GM21717 (cell line): ENCODE measurements at regions not wholly inside any gene's neighbourhood (a gene's known extent, or its start where the extent isn't known, plus 50 kb on each side); places are given as distances from the start of the nearest gene placed in this dataset.
"Not testable (repeated sequence)": the region's sequence is repeated elsewhere in the genome, so short reads cannot be mapped to it uniquely, and the experiment has no call there.

Source experiments
- ATAC-seq: cut with Tn5 transposase; IDR thresholded peaks from one replicate; pipeline ENCODE4 v1.9.1; 2021; ENCODE audit warnings: mild to moderate bottlenecking, moderate library complexity; ENCODE audit not compliant: unreplicated experiment

DNA sequence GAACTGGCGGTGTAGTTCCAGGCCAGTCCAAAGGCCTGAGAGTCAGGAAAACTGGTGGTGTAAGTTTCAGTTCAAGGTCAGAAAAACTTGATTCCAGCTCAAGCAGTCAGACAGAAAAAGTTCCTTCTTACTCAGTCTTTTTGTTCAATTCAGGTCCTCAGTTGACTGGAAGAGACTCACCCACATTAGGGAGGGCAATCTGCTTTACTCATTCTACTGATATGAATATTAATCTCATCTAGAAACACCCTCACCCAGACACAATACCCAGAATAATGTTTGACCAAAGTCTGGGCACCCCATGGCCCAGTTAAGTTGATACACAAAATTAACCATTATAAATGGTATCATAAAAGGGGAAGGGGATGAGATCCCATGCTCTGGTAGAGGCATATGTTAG is 50.1 kb upstream of the LTA4H start:
- no peak for ATAC-seq

DNA sequence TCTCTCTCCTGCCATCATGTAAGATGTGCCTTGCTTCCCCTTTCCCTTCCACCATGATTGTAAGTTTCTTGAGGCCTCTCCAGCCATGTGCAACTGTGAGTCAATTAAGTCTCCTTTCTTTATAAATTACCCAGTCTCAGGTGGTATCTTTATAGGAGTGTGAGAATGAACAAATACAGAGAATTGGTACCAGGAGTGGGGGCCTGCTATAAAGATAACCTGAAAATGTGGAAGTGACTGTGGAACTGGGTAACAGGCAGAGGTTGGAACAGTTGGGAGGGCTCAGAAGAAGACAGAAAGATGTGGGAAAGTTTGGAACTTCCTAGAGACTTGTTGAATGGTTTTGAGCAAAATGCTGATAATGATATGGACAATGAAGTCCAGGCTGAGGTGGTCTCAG is 50.8 kb upstream of the LTA4H start:
- not testable (repeated sequence) for ATAC-seq

GRCh38 chr12:96091833-96092232 is 56.4 kb upstream of the LTA4H start:
- no peak for ATAC-seq

DNA sequence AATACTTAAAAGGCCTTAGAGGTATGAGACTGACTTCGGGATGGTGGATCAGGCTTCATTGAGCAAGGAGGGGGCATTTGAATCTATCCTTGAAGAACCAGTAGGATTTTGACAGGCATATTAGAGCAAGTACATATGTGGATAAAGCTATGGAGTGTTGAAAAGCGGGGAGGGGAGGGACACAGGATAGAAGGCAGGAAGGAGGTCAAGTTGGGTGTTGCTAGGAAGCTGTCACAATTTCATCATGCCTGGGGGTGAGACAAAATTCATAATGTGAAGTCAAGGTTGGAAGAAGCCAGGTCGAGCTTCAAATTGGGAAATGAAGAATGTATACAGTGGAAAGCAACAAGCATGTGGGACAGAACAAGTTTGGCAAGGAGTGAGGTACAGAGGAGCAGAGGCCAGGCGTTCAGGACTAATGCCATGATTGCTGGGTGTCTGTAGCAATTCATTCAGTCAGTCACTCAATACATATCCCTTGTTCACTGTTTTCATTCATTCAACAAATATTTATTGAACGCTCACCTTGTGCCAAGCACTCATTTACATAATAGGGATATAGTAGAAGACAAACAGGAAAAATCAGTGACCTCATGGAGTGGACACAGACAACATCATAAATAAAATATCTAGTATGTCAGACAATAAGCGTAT is 58.3 kb upstream of the LTA4H start:
- no peak for ATAC-seq

DNA sequence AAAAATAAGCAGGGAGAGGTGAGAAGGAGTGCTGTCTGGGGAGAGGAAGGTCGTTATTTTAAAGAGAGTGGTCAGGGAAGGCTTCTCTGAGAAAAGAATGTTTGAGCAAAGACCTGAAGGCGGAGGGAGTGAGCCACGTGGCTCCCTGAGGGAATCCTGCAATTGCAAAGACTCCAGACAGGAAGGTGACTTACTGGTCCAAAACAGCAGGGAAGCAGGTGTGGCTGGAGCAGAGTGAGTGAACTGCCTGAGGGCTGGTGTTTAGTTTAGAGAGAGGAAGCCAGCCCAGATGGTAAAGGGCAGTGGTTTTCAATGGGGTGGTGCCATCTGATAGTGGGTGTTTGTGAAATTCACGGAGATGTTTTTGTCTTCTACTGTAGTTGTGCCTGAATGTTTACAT is 58.8 kb upstream of the LTA4H start:
- ATAC-seq = no peak

DNA sequence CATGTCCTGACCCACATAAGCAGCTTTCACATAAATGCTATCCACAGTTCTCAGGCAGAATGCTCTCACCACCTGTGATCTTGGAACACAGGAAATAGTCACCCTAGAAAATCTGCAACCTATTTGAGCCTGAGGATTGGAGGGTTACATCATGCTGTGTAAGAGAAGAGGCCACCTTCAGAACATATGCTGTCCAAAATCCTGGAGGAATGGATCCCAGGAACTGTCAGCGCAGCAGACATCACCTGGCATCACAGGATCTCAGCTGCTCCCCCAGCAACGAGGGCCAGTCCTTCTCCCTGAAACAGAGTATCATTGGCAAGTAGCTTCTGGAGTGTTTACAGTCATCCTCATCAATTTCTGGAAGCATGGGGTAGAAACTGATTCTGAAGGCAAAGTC is 63.2 kb upstream of the LTA4H start:
- no peak for ATAC-seq

GRCh38 chr12:96099421-96099820 is 64.0 kb upstream of the LTA4H start:
- no peak for ATAC-seq

- no peak for ATAC-seq
Observed at GRCh38 chr12:96099986-96100385, 64.6 kb upstream of the LTA4H start.

DNA sequence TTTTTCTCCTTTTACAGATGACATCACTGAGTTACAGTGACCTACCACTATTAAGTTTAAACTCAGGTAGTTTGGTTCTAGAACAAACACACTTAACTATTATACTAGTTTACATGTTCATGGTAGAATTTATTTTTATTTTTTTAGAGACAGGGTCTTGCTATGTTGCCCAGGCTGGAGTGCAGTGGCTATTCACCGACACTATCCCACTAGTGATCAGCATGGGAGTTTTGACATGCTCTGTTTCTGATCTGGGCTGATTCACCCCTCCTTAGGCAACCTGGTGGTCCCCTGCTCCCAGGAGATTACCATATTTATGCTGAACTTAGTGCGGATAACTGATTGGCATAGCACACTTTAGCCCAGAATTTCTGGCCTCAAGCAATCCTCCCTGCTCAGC is 66.4 kb upstream of the LTA4H start:
- no peak for ATAC-seq

DNA sequence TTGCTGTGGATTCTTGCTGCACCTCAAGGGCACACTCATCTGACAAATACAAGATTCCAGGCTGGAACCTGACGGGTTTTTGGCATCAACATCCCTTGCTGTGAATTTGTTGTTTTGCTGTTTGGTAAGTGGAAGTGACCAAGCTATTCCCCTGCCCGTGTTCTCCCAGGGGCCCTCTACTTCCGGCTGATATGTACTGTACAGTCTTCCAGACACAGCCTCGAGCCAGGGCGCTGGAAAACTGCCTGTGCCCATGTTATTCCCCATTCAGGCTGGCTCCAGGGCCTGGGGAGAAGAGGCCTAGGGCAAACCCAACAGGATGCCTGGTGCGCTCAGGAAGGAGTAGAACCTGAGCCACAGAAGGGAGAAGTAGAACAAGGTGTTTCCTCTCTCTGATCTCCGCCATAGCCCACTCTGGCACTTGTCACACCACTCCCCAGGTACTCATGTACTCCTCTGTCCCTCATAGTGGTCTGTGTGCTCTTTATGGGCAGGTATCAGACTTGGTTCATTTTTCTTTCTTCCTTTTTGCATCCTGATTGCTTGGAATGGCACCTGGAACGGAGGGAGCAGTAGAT is 67.8 kb upstream of the LTA4H start:
- ATAC-seq = no peak

- ATAC-seq = no peak
Observed at GRCh38 chr12:96104566-96104965, 69.2 kb upstream of the LTA4H start.

- ATAC-seq = no peak
Observed at GRCh38 chr12:96106137-96106536, 70.8 kb upstream of the LTA4H start.

GRCh38 chr12:96107236-96107635 is 71.8 kb upstream of the LTA4H start:
- no peak for ATAC-seq

- ATAC-seq = no peak
Observed at GRCh38 chr12:96108321-96108720, 72.9 kb upstream of the LTA4H start.

DNA sequence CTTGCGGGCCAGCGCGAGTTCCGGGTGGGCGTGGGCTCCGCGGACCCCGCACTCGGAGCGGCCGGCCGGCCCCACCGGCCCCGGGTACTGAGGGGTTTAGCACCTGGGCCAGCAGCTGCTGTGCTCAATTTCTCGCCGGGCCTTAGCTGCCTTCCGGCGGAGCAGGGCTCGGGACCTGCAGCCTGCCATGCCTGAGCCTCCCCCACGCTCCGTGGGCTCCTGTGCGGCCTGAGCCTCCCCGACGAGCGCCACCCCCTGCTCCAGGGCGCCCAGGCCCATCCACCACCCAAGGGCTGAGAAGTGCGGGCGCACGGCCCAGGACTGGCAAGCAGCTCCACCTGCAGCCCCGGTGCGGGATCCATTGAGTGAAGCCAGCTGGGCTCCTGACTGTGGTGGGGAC is 73.6 kb upstream of the LTA4H start:
- ATAC-seq = not testable (repeated sequence)

DNA sequence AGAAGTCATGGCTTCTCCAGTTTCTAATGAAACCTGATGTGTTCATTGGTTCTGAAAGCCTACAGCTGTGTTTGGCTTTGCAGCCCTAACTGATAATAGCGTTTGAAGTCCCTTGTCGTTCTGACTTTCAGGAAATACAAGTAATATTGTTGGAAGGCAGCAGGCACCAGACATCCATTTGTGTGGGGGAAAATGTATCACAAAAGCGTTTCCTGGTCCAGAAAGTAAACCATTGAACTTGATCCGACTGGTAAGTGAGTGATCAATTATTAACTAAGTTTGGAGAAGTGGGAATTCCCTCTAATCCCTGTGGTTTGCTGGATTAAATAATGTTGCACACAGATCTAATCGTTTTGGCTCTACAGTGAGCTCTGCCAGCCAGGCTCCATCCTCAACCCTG is 77.3 kb upstream of the LTA4H start:
- no peak for ATAC-seq

GRCh38 chr12:96117460-96117859 is 76.7 kb upstream of the ELK3 start:
- no peak for ATAC-seq

DNA sequence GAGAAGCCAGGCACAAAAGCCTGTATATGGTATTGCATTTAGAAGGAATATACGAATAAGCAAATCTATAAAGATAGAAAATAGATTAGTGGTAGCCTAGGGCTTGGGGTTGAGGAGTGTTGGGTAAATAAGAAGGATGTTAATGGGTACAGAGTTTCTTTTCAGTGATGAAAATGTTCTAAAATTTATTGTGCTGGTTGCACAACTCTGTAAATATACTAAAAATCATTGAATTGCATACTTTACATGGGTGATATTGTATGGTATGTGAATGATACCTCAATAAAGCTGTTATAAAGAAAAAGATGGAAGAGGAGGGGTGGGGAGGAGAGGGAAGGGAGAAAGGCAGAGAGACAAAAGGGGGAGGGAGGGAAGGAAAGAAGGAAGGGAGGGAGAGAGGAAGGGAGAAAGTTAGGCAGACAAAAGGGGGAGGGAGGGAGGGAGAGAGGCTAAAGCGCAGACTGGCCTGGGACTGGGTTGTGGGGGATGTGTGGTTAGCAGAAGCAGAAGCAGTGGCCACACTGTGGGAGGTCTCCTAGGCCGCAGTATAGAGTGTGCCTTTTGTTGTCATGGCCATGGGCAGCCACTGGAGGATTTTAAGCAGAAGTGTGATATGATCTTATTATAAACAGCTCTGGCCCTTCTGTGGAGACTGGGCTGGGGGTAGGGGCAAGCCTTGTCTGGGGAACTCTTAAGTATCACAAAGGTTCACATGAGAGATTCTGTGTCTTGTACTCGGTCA is 73.6 kb upstream of the ELK3 start:
- ATAC-seq = peak; percentile 81

DNA sequence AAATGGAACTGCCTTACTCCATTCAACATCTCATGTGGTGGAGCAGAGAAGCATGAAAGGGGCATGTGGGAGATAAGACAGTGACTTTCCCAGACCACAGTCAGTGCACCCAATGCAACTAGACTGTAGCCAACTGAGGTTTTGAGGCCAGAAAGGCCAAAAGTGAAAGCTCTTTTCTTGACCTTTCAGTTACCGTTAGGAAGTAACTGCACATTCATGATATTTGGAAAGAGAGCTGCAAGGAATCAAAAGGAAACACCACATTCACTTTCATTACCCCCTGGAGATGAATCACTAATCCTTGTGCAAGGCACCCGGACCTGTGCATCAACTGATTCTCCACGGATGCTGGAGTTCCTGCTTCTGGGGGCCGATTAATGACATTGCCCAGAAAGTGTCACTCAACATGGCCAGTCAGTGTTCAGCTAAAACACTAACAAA is 72.9 kb upstream of the ELK3 start:
- ATAC-seq = peak; percentile 63

DNA sequence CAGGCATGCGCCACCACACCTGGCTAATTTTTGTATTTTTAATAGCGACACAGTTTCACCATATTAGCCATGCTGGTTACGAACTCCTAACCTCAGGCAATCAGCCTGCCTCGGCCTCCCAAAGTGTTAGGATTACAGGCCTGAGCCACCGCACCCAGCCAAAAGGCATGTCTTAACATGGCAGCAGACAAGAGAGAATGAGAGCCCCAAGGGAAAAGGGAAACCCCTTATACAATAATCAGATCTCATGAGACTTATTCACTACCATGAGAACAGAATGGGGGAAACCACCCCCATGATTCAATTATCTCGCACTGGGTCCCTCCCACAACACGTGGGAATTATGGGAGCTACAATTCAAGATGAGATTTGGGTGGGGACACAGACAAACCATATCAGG is 65.9 kb upstream of the ELK3 start:
- ATAC-seq = not testable (repeated sequence)

DNA sequence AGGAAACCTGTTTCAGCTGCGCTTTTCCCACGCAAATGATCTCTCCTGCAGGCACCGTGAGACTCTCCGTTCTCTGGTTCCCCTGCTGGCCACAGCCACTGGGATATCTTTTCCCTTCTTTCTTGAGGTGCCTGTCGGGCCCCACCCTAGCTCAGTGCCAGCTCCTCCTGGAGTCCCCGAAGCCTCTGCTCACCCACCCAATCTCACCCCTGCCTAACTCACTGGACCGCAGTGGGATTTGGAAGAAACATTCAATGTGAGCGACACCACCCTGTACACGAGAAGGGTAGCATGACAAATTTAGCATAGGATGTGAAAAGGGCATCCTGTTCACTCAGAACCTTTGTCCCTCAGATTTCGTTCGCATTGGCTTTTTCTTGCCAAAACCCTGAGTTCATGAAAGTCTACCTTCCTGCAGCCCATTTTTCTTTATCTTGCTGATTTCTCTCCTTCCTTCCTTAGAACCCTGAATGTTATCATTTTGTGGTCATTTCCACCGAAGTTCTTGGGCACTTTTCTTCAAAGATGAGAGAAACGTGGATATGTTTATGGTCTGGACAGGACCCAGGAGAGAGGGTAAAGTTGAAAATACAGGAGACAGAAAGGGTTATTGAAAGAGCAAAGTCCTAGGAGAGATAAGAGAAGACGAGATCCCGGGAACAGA is 63.6 kb upstream of the ELK3 start:
- no peak for ATAC-seq
